ENCODE measurements at regions not wholly inside any gene's neighbourhood (a gene's known extent, or its start where the extent isn't known, plus 50 kb on each side); places are given as distances from the start of the nearest gene placed in this dataset.
A peak's percentile ranks its signal among the peaks of the same experiment; 100 is the strongest.

DNA sequence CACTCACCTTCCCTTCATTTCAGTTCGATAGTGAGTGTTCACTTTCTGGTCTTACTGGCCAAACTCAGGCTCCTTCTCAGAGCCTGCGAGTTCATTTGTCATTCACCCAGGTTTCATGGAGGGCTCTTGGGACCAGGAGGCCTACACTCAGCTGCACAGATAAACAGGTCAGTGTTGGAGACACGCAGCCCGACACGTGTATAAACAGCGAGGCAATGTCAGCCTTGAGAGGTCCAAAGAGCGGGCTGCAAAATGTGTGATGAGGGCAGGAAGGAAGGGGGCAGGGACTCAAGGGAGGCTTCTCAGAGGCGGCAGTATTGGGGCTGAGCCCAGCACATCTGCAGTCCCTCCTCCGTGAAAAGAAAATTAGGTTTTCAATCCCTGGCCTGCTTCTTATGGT is 82.6 kb upstream of the ZNF618 start:
- no peak for DNase-seq

DNA sequence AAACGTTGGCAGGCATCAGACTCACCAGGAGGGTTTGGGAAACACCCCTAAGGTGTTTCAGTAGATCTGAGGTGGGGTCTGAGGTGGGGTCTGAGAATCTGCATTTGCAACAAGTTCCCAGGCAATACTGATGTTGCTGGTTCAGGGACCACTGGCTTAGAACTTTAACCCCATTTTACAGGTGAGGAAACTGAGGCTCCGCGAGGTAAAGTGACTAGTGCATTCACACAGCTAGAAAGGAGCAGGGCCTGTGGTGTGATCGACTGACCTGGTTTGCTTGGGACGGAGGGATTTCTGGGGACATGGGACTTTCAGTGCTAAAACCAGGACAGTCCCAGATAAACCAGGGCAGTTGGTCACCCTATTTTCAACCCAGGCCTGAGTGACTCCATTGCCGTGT is 81.4 kb upstream of the ZNF618 start:
- DNase-seq, result no peak

DNA sequence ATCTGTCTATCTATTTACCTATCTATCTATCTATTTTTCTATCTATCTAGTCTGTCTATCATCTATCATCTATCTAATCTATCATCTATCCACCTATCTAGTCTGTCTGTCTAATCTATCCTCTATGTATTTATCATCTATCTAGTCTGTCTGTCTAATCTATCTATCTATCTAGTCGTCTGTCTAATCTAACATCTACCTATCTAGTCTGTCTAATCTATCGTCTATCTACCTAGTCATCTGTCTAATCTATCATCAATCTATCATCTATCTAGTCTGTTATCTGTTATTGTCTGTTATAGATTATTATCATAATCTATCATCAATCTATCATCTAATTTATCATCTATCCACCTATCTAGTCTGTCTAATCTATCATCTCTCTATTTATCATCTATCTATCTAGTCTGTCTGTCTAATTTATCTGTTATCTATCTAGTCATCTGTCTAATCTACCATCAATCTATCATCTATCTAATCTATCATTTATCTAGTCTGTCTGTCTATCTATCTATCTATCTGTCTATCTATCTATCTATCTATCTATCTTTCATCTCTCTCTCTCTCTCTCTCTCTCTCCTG is 80.2 kb upstream of the ZNF618 start:
- no peak for DNase-seq

DNA sequence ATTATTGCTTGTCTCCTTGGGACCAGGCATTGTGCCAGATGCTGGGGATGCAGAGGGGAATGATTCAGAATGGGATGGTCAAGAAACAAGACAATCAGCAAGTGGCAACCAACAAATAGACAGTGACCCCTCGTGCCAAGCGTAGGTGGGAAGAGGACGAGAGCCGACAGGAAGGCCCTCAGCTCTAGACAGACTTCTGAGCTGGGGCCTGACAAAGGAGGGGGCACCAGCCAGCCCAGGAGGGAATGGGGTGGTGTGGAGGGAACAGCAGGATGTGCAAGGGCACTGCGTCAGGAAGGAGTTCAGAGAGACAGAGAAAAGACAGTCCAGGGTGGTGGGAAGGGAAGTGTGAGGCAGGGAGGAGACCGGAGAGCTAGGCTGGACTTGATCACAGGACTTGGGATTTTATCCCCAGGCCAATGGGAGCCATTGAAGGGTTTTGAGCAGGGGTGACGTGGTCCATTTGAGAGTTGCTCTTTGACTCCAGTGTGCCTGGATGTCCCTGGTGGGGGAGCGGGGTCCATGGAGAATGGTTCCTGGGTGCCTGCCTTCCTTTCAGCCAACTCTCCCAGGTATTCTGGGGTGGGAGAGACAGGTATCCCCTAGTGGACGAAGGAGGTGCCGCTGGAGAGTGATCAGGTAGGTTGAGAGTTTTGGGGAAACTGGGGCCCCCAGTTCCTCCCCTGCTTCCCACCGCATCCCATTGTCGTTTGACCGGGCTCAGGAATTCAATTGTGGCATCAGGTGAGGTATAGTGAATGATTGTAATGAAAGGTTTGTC is 79.3 kb upstream of the ZNF618 start:
- no peak for DNase-seq

DNA sequence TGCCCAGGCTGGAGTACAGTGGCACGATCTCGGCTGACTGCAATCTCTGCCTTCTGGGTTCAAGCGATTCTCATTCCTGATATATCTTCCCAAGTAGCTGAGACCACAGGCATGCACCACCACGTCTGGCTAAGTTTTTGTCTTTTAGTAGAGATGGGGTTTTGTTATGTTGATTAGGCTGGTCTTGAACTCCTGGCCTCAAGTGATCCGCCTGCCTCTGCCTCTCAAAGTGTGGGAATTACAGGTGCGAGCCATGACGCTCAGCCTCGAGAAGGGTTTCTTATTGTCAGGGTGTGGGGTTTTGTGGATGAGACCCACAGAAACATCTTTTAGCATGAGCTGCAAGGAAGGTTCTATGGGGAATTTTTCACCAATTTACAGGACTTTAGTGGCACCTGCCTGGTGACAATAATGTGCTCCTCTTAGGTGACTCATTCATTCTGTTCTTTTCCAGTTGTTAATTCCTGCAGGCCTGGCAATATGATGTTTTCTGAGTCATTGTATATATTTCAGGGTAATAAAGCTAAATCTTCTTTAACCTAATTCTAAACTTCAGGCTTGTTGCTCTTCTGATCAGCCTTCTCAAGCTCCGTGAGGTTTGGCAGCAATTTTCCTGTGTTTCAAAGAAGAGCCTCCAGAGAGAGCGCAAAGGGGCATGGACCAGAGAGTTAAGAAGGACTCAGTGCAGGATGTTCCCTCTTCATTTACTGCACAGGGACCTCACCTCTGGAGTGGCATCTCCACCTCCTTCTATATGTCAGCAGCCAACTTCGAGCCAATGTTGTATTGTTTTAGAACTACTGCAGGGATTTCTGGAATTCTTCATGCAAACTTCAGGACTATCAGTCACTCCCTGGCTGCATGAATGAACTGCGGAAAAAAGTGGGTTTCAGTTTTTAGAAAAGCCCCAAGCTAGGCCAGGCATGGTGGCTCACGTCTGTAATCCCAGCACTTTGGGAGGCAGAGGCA is 77.8 kb upstream of the ZNF618 start:
- no peak for DNase-seq

DNA sequence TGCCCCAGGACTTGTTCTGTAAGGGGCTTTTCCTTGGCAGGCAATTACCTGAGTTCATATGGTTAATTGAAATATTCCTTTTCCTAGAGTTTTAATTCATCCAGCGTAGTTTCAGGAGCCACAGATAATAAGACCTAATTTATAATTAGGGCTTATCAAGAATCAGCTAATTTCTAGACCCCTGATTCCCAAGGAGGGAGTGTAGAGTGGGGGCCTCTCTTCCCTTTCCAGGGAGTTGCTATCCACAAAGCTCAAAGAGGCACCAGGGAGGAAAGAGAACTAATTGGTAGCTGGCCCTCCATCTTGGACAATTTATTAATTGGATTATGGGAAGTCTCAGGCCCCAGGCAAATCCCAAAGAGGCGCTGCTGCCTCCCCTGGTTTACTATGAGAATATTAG is 75.8 kb upstream of the ZNF618 start:
- DNase-seq, result no peak

DNA sequence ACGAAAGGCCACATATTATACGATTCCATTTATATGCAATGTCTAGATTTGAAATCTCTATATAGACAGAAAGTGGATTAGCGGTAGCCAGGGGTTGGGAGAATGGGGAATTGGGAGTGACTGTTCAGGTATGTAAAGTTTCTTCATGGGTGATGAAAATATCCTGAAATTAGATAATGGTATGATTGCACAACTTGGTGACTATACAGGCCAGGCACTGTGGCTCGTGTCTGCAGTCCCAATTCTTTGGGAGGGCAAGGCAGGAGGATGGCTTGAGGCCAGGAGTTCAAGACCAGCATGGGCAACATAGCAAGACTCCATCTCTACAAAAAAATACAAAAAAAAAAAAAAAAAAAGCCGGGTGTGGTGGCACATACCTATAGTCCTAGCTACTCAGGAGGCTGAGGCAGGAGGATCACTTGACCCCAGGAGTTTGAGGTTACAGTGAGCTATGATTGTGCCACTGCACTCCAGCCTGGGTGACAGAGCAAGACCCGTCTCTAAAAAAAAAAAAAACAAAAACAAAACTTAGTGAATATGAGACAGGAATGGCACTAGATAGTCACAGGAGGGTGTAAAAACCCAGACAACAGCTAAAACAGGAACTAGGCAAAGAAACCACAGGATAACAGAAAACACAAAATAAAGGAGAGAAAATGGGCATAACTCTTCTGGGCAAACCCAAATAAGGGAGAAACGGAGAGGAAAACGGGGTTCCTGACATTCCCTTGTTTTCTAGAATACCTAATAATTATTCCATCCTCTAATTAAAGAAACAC is 72.1 kb upstream of the ZNF618 start:
- DNase-seq, result no peak

DNA sequence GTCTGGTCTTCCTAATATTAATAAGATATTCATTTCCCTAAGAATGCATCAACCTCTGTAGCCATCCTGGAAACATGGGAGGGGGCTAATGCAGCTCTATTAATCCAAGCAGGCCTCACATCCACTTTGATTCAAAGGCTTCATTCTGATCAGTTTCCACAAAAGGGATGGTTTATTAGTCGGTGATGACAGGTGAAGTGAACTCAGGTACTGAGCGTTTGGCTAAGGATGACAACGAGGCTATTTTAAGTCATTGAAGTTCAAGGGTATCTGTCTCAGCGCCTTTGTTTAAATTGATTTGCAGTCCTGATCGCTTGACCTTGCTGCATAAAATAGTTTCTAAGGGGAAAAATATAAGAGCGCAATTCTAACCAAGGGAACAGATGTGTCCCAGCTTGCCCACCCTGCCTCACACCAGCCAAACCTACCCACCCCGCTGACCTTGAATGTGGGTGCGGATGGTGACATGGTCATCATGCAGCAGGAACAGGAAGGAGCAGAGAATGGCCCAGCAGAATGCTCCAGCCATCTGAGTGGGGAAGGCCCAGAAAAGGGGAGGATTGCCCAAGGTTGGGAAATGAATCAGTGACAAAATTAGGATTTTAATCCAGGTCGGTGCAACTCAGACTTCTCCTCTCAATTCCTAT is 70.5 kb upstream of the ZNF618 start:
- no peak for DNase-seq

DNA sequence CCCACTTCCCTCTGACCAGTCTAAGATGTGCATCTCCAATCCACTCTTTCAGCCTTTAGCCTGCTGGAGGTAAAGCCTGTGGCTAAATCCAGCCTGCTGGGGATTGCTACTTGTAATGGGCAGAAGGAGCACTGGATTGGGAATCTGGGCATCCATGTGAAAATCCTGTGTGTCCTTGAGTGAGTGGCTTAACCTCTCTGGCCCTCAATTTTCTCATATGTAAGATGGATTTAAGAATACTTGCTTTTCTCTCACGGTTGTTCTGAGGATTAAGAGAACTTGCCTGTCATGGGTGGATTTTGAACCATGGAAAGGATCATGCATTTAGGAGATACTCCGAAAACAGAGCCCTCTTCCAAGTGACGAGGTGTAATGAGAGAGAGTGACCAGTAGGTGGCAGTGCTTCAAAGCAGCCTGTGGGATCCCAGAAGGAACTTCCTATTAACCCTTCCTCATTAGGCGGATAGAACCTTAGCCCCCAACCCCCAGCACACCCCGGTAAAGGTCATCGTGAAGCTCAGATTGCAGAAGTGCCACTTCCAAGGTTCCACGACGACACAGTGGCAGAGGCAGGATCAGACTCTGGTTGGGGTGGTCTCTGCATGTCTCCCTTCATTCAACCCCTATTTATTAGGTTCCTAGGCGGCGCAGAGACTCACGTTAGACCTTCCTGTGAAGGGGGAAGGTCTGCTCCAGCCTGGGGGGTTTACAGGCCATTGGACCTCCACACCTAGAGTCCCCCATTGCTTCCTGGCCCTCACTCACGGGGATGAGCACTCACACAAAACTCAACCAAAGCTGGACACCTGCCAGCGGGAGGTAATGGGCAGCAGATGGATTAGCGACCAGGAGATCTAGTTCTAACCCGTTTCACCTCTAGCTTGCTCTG is 68.7 kb upstream of the ZNF618 start:
- peak; percentile 28 for DNase-seq

DNA sequence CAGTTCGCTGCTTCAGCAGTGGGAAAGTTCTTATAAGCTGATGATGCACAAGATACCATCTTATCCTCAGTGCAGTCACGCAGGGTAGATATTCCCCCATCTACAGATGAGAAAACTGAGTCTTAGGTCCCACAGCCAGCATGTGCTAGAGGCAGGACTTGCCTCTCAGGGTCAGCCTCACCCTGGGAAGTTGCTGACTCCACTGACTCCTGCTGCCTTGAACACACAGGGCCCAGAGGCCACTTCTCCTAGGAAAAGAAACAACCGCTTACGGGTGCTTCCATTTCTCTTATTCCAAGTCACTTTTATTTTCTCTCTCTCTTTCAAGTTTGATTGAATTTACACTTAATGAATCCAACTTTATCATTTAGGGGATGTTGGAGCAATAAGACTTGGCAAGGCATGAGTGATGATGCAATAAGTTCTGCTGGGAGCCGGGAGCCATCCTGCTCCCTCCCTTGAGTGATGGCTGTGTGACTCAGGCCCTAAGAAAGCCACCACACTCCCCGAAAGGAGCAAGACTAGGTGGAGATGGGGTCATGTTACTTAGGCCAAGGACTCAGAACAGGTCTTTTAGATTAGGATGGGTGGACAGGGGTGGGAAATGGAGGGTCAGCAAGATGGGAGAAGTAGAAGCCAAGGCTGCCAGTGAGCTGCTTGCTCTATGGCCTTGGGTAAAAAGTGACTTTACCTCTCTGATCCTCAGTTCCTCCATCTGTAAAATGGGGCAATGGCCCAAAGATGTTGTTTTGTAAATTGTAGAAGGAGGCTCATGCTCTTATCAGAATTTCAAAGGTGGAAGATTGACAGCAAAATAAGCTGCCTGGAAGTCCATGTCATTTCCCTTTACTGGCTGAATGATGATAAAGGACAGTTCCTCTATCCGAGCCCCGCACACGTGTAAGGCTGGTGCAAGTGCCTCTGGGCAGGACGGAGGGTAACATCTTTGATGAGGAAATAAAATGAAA is 67.4 kb upstream of the ZNF618 start:
- no peak for DNase-seq

DNA sequence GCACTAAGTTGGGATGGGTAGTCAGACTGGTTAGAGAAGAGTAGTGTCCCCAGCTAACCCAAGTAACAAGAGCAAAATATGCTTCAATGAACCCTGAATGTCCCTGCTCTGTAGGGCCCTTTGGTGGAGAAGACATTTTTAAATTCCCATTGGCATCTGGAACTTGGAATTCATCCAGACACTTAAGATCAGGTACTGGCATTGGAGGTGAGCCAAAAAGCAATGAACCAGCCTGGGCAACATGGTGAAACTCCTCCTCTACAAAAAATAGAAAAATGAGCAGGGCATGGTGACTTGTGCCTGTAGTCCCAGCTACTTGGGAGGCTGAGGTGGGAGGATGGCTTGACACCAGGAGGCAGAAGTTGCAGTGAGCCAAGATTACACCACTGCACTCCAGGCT is 58.9 kb upstream of the ZNF618 start:
- DNase-seq, result no peak

DNA sequence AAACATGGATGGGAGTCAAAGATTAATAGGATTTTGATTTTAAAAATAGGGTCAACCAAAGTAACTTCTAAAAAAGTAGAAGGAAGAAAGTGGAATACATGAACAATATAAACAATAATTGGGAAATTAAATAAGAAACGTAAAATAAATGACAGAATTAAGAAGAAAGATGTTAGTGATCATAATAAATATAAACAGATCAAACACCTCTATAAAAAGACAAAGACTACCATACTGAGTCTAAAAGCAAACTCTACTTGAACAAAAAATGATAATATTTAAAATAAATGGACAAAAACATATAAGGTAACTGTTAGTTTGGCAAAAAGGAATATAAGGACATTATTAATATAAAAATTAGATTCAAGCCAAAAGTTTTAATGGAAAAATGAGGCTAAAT is 57.7 kb upstream of the ZNF618 start:
- no peak for DNase-seq

DNA sequence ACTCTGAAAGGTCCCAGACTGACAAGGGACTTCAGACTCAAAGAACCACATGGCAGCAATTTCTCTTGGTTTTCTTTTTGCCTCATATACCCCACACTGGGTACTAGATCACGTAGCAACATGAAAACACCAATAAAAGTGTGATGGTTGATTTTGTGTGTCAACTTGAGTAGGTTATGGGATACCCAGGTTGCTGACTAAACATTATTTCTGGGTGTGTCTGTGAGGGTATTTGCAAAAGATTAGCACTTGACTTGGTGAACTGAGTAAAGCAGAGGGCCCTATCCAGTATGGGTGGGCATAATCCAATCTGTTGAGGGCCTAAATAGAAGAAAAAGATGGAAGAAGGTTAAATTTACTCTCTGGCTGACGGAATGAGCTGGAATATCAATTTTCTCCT is 53.8 kb upstream of the ZNF618 start:
- DNase-seq, result no peak

DNA sequence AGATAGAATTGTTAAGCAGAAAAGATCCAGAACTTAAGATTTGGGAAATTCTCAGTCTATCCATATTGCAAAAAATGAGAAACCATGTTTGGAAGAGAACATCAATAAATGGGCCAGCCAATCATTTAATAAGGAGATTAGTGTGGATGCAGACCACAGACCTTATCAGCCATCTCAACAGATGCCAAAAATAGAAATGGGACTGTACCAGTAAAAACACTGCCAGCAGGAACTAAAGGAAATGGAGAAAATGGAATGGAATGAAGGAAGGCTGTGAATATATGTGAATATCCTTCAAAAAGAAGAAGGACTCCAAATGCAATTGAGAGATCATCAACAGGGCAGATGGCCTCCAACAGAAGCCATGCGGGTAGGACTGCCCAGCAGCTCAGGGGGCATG is 52.7 kb upstream of the ZNF618 start:
- DNase-seq, result no peak

All from NCI-H345 (cell line).